Karpas-422 (cell line): ENCODE measurements at regions not wholly inside any gene's neighbourhood (a gene's known extent, or its start where the extent isn't known, plus 50 kb on each side); places are given as distances from the start of the nearest gene placed in this dataset.
"Not testable (repeated sequence)": the region's sequence is repeated elsewhere in the genome, so short reads cannot be mapped to it uniquely, and the experiment has no call there.

Experiments used
- DNase-seq: peaks from one replicate; pipeline ENCODE4 v3.0.0-alpha.2; 2015
- H2AFZ ChIP-seq: fragments of 200-600 bp; sonication (generic); 2 replicates; pipeline ENCODE4 v1.6.1; 2014; ENCODE audit warnings: antibody characterized with exemption, low read length, mixed read lengths
- H3K27ac ChIP-seq: fragments of 200-600 bp; sonication (generic); 2 replicates; pipeline ENCODE4 v1.5.1; 2014; ENCODE audit warnings: mild to moderate bottlenecking, low read length, moderate library complexity
- H3K27me3 ChIP-seq: fragments of 200-600 bp; sonication (generic); 2 replicates; pipeline ENCODE4 v1.6.1; 2014; ENCODE audit warnings: low read length, mixed read lengths
- H3K36me3 ChIP-seq: fragments of 200-600 bp; sonication (generic); 2 replicates; pipeline ENCODE4 v1.6.1; 2014; ENCODE audit warnings: low read length, mixed read lengths; ENCODE audit not compliant: insufficient read depth
- H3K4me1 ChIP-seq: fragments of 200-600 bp; sonication (generic); 2 replicates; pipeline ENCODE4 v1.6.1; 2014; ENCODE audit warnings: mild to moderate bottlenecking, low read length, mixed read lengths
- H3K4me2 ChIP-seq: fragments of 200-600 bp; sonication (generic); 2 replicates; pipeline ENCODE4 v1.6.1; 2014; ENCODE audit warnings: low read length, low read depth, mild to moderate bottlenecking; ENCODE audit not compliant: poor library complexity, severe bottlenecking
- H3K4me3 ChIP-seq: fragments of 200-600 bp; sonication (generic); 2 replicates; pipeline ENCODE4 v1.5.1; 2014; ENCODE audit warnings: mild to moderate bottlenecking, antibody characterized with exemption, low read length, mixed read lengths
- H3K79me2 ChIP-seq: fragments of 200-600 bp; sonication (generic); 2 replicates; pipeline ENCODE4 v1.6.1; 2014; ENCODE audit warnings: mild to moderate bottlenecking, low read length, mixed read lengths
- H3K9ac ChIP-seq: fragments of 200-600 bp; sonication (generic); 2 replicates; pipeline ENCODE4 v1.6.0; 2014; ENCODE audit warnings: low read length
- H3K9me2 ChIP-seq: fragments of 200-600 bp; sonication (generic), shearing (Covaris generic); replicated peaks from 2 replicates; pipeline ENCODE4 v1.6.0; 2014; ENCODE audit warnings: mild to moderate bottlenecking, low read length, moderate library complexity; ENCODE audit not compliant: insufficient read depth
- H3K9me3 ChIP-seq: fragments of 300-700, 200-600 bp; sonication (generic); 2 replicates; pipeline ENCODE4 v1.6.1; 2014; ENCODE audit warnings: low read length, mixed read lengths
- H4K20me1 ChIP-seq: fragments of 200-600 bp; sonication (generic); 2 replicates; pipeline ENCODE4 v1.6.1; 2014; ENCODE audit warnings: mild to moderate bottlenecking, antibody characterized with exemption, low read length, low read depth; ENCODE audit not compliant: insufficient read depth

GRCh38 chr2:175786471-175787124, 215.5 kb downstream of the LNPK start:
- no peaks in the 10 kb centered on the region for H3K79me2 ChIP-seq
- no peaks in the 10 kb centered on the region for H3K27me3 ChIP-seq
- H3K9ac ChIP-seq = no peak overlapping the region
- no peak overlapping the region for H3K27ac ChIP-seq
- no peak for DNase-seq
- no peaks in the 10 kb centered on the region for H4K20me1 ChIP-seq
- no peak overlapping the region for H3K4me3 ChIP-seq
- H3K9me2 ChIP-seq = no peaks in the 10 kb centered on the region
- H3K9me3 ChIP-seq = no peaks in the 10 kb centered on the region
- no peak overlapping the region for H3K4me2 ChIP-seq
- no peaks in the 10 kb centered on the region for H3K4me1 ChIP-seq
- no peak overlapping the region for H2AFZ ChIP-seq
- H3K36me3 ChIP-seq = no peaks in the 10 kb centered on the region

- H3K79me2 ChIP-seq, H3K4me2 ChIP-seq: not testable (repeated sequence)
Observed at GRCh38 chr2:175777337-175777736, 224.7 kb downstream of the LNPK start.

GRCh38 chr2:175769200-175769599, 232.9 kb downstream of the LNPK start:
- no peak overlapping the region for H3K4me2 ChIP-seq
- H3K36me3 ChIP-seq = no peaks in the 10 kb centered on the region
- H3K9me3 ChIP-seq = no peaks in the 10 kb centered on the region
- no peaks in the 10 kb centered on the region for H3K4me1 ChIP-seq
- no peak overlapping the region for H3K9ac ChIP-seq
- H3K27me3 ChIP-seq = no peaks in the 10 kb centered on the region
- no peak overlapping the region for H3K4me3 ChIP-seq
- H2AFZ ChIP-seq = no peak overlapping the region
- H3K79me2 ChIP-seq = no peaks in the 10 kb centered on the region
- DNase-seq = no peak
- H3K9me2 ChIP-seq = no peaks in the 10 kb centered on the region
- no peaks in the 10 kb centered on the region for H4K20me1 ChIP-seq
- no peak overlapping the region for H3K27ac ChIP-seq

More at GRCh38 chr2:175777337-175777736, 224.7 kb downstream of the LNPK start:
- not testable (repeated sequence) for H3K4me3 ChIP-seq, H3K36me3 ChIP-seq, H3K4me1 ChIP-seq, H2AFZ ChIP-seq, H3K27me3 ChIP-seq, H3K27ac ChIP-seq, H3K9me2 ChIP-seq, DNase-seq, H3K9ac ChIP-seq, H4K20me1 ChIP-seq, H3K9me3 ChIP-seq

GRCh38 chr2:175766880-175767279, 235.2 kb downstream of the LNPK start:
- no peak overlapping the region for H3K4me3 ChIP-seq
- no peaks in the 10 kb centered on the region for H4K20me1 ChIP-seq
- H3K9me3 ChIP-seq = no peaks in the 10 kb centered on the region
- H3K79me2 ChIP-seq = no peaks in the 10 kb centered on the region
- no peaks in the 10 kb centered on the region for H3K27me3 ChIP-seq
- H3K4me2 ChIP-seq = no peak overlapping the region
- no peaks in the 10 kb centered on the region for H3K4me1 ChIP-seq
- H2AFZ ChIP-seq = no peak overlapping the region
- no peak for DNase-seq
- no peaks in the 10 kb centered on the region for H3K36me3 ChIP-seq
- H3K27ac ChIP-seq = no peak overlapping the region
- H3K9me2 ChIP-seq = no peaks in the 10 kb centered on the region
- H3K9ac ChIP-seq = no peak overlapping the region

GRCh38 chr2:175755656-175756386, 246.2 kb downstream of the LNPK start:
- Histone ChIP-seq H3K9me2 (no peaks in the 10 kb centered on the region), H4K20me1 (no peaks in the 10 kb centered on the region), H3K4me3 (no peak overlapping the region), H3K27ac (no peak overlapping the region), H2AFZ (no peak overlapping the region), H3K27me3 (no peaks in the 10 kb centered on the region), H3K36me3 (no peaks in the 10 kb centered on the region), H3K9me3 (no peaks in the 10 kb centered on the region), H3K4me1 (peaks cover 5% of the 10 kb centered on the region), H3K4me2 (no peak overlapping the region), H3K79me2 (no peaks in the 10 kb centered on the region), H3K9ac (no peak overlapping the region)
- no peak for DNase-seq

- no peaks in the 10 kb centered on the region for H3K79me2 ChIP-seq
- H3K36me3 ChIP-seq = no peaks in the 10 kb centered on the region
- H2AFZ ChIP-seq = no peak overlapping the region
- H3K27me3 ChIP-seq = no peaks in the 10 kb centered on the region
- peaks cover 5% of the 10 kb centered on the region for H3K4me1 ChIP-seq
- H3K4me2 ChIP-seq = no peak overlapping the region
- H3K27ac ChIP-seq = no peak overlapping the region
- H3K9me2 ChIP-seq = no peaks in the 10 kb centered on the region
- DNase-seq = no peak
- H3K4me3 ChIP-seq = no peak overlapping the region
- no peaks in the 10 kb centered on the region for H4K20me1 ChIP-seq
- no peaks in the 10 kb centered on the region for H3K9me3 ChIP-seq
- H3K9ac ChIP-seq = no peak overlapping the region
Observed at GRCh38 chr2:175755169-175755568, 246.9 kb downstream of the LNPK start.

- Histone ChIP-seq H3K9ac (no peak overlapping the region), H3K4me2 (no peak overlapping the region), H3K27ac (no peak overlapping the region), H2AFZ (no peak overlapping the region), H3K27me3 (no peaks in the 10 kb centered on the region), H3K4me1 (peaks cover 5% of the 10 kb centered on the region), H3K9me2 (no peaks in the 10 kb centered on the region), H3K4me3 (no peak overlapping the region), H4K20me1 (no peaks in the 10 kb centered on the region), H3K36me3 (no peaks in the 10 kb centered on the region), H3K79me2 (no peaks in the 10 kb centered on the region), H3K9me3 (no peaks in the 10 kb centered on the region)
- DNase-seq = no peak
Observed at GRCh38 chr2:175750195-175750594, 251.9 kb downstream of the LNPK start.

GRCh38 chr2:175745911-175746310, 256.2 kb downstream of the LNPK start:
- Histone ChIP-seq H3K79me2 (no peaks in the 10 kb centered on the region), H2AFZ (no peak overlapping the region), H3K9me3 (no peaks in the 10 kb centered on the region), H3K9me2 (no peaks in the 10 kb centered on the region), H3K4me1 (no peaks in the 10 kb centered on the region), H3K36me3 (no peaks in the 10 kb centered on the region), H3K4me2 (no peak overlapping the region), H3K27me3 (no peaks in the 10 kb centered on the region), H3K4me3 (no peak overlapping the region), H3K27ac (no peak overlapping the region), H3K9ac (no peak overlapping the region), H4K20me1 (no peaks in the 10 kb centered on the region)
- DNase-seq = no peak
